ENCODE measurements at regions not wholly inside any gene's neighbourhood (a gene's known extent, or its start where the extent isn't known, plus 50 kb on each side); places are given as distances from the start of the nearest gene placed in this dataset.

DNA sequence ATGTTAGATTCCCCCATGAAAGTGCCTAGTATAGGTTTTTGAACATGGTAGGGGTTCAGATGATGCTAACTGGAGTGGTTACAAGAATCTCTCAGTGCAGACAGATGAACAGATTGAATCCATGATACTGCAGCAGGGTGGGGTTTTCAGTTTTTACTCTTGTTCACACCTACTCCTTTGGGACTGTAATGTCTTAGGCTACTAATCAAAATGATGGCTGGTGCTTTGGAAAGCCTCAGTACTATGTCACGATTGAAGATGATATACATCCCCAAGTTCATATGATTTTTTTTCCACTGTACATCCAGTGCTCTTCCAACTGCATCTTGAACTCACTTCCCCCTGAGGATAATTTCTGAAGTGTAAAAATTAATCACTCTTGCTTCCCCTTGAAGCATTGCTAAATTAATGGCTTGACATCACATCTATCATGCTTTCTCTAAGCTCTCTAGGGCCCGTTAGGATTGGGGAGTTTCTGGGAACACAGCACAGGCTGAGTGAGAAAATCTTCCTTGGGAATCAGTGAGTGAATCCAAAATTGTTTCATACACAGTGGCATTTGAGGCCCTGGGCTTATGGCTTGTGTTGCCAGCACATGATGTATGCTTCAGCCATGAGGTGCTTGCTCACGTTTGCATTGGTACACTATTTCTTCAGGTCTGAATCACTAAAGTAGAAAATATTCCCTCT, 115.0 kb upstream of the TPRG1 start:
- no peak overlapping the region for H3K4me3 ChIP-seq (ENCODE audit: low read length)
- H3K9me3 ChIP-seq (ENCODE audit: low read depth, low read length) = peaks cover 4% of the 10 kb centered on the region
- H3K27me3 ChIP-seq (ENCODE audit: insufficient read depth, low read length) = no peaks in the 10 kb centered on the region
- H3K4me1 ChIP-seq (ENCODE audit: insufficient read depth, low read length) = no peaks in the 10 kb centered on the region

DNA sequence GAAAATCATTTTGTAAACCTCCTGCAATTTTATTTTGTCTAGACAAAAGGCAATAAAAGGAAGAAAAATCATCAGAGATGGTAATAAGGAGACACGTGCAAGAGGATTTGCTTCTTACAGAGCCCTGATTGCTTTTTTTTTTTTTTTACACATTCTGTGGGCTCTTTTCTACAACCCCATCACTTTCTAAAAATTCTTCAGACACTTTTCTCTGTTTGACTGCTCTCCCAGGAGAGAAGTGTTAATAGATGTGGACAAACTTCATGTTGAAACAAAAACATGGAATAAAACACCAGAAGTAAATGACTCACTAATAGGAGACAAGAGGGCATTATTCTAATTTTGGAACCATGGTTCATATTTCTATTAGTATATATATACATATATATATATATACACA, 114.4 kb upstream of the TPRG1 start:
- peaks cover 10% of the 10 kb centered on the region for H3K9me3 ChIP-seq (ENCODE audit: low read depth, low read length)

DNA sequence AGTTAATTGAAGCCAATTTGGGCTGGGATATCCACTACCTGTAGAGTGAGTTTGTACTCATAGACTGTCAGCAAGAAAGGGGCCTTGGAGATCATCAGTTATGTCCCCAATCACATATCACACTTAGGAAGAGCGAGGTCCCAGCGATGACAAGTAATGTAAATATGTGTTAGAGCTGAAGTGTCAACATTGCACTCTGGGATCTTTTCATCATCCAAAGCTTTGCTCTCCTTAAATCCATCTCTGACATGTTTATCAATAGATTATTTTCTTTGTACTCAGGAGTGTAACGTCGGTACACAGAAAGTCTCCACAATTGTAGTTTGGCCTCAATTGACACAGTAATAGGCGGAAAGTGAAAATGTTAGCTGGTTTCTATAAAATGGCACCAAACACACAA, 113.7 kb upstream of the TPRG1 start:
- no peaks in the 10 kb centered on the region for H3K27me3 ChIP-seq (ENCODE audit: insufficient read depth, low read length)
- no peak overlapping the region for H3K4me3 ChIP-seq (ENCODE audit: low read length)
- H3K9me3 ChIP-seq (ENCODE audit: low read depth, low read length) = peaks cover 17% of the 10 kb centered on the region
- H3K4me1 ChIP-seq (ENCODE audit: insufficient read depth, low read length) = no peaks in the 10 kb centered on the region

More for the DNA sequence above, 114.4 kb upstream of the TPRG1 start:
- no peaks in the 10 kb centered on the region for H3K27me3 ChIP-seq (ENCODE audit: insufficient read depth, low read length)
- H3K4me1 ChIP-seq (ENCODE audit: insufficient read depth, low read length) = no peaks in the 10 kb centered on the region
- no peak overlapping the region for H3K4me3 ChIP-seq (ENCODE audit: low read length)

DNA sequence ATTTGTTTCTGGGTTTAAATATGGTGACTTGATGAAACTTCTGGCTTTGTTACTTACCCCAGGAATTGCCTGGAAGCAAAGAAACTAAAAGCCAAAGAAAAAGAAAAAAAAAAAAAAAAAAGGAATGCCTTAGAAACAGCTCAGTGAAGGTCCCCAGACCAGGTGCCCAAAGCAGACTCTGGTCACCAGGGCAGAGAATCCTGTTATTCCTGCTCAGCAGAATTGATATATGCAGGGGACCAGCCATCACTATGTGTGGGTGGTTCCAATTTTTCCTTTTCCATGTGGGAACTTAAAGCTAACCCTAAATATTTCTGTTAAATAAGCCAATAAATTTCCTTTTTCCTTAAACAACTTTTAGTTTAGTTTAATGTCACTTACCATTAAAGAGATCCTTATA, 100.8 kb upstream of the TPRG1 start:
- peaks cover 6% of the 10 kb centered on the region for H3K9me3 ChIP-seq (ENCODE audit: low read depth, low read length)
- H3K27me3 ChIP-seq (ENCODE audit: insufficient read depth, low read length) = no peaks in the 10 kb centered on the region
- H3K4me3 ChIP-seq (ENCODE audit: low read length) = no peak overlapping the region
- no peaks in the 10 kb centered on the region for H3K4me1 ChIP-seq (ENCODE audit: insufficient read depth, low read length)

GRCh38 chr3:189071446-189071845, 100.3 kb upstream of the TPRG1 start:
- Histone ChIP-seq H3K27me3 (ENCODE audit: insufficient read depth, low read length) (no peaks in the 10 kb centered on the region), H3K4me3 (ENCODE audit: low read length) (no peak overlapping the region), H3K4me1 (ENCODE audit: insufficient read depth, low read length) (no peaks in the 10 kb centered on the region), H3K9me3 (ENCODE audit: low read depth, low read length) (peaks cover 1% of the 10 kb centered on the region)

GRCh38 chr3:189076449-189076848, 95.3 kb upstream of the TPRG1 start:
- no peaks in the 10 kb centered on the region for H3K9me3 ChIP-seq (ENCODE audit: low read depth, low read length)
- no peaks in the 10 kb centered on the region for H3K4me1 ChIP-seq (ENCODE audit: insufficient read depth, low read length)
- no peaks in the 10 kb centered on the region for H3K27me3 ChIP-seq (ENCODE audit: insufficient read depth, low read length)
- H3K4me3 ChIP-seq (ENCODE audit: low read length) = no peak overlapping the region

GRCh38 chr3:189080745-189081144, 91.0 kb upstream of the TPRG1 start:
- no peaks in the 10 kb centered on the region for H3K4me1 ChIP-seq (ENCODE audit: insufficient read depth, low read length)
- no peak overlapping the region for H3K4me3 ChIP-seq (ENCODE audit: low read length)
- no peaks in the 10 kb centered on the region for H3K9me3 ChIP-seq (ENCODE audit: low read depth, low read length)
- H3K27me3 ChIP-seq (ENCODE audit: insufficient read depth, low read length) = no peaks in the 10 kb centered on the region

DNA sequence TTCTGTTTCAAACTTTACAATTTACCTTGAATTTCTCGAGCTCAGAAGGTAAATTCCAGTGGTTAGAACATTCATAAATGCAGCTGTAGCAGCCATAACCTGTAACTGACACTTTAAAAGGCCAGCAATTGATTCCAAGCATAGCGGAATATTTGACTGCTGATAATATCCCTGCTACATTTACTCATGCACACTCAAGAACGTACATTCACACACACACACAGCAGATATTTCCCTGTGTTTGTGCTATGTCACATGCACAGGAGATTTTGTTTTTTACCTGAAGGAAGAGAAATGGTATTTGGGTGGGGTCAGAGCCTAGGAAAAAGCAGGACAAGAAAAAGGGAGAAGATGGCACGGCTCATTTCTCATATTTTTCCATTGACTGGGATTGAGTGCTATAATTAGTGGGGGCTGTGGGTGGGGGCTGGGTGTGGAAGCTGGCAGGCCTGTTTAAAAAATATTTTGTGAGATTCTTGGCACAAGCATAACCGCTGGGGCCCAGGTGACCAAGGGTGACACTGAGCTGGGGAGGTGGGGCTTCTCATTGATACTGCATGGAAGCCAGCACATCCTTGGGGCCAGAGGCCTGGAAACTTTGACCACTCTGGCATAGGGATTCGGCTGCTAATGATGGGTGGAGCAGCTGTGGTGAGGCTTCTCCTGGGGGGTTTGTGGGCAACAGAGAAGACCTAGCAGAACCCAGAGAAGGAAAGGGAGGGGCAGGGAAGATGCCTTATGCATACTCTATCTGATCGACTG, 88.9 kb upstream of the TPRG1 start:
- Histone ChIP-seq H3K9me3 (ENCODE audit: low read depth, low read length) (no peaks in the 10 kb centered on the region), H3K27me3 (ENCODE audit: insufficient read depth, low read length) (no peaks in the 10 kb centered on the region), H3K4me3 (ENCODE audit: low read length) (no peak overlapping the region), H3K4me1 (ENCODE audit: insufficient read depth, low read length) (no peaks in the 10 kb centered on the region)

GRCh38 chr3:189084620-189085019, 87.2 kb upstream of the TPRG1 start:
- Histone ChIP-seq H3K9me3 (ENCODE audit: low read depth, low read length) (no peaks in the 10 kb centered on the region), H3K4me3 (ENCODE audit: low read length) (no peak overlapping the region), H3K4me1 (ENCODE audit: insufficient read depth, low read length) (no peaks in the 10 kb centered on the region), H3K27me3 (ENCODE audit: insufficient read depth, low read length) (no peaks in the 10 kb centered on the region)

DNA sequence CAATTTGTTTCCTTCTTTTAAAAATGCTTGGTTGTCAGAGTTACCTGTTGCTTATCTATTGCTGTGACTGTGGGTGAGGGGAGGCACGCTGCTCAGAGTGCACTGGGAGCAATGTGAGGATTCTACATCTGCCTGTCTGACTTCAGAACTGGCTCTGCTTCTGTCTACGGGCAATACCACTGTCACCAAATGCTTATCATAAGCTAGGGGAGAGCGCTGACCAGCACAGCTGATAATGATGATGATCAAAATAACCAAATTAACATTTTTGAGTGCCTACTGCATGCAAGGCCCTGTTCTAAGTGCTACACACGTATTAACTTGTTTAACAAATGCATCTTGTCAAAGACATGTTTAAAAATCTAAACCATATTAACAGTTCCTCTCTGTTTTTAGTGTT, 79.2 kb upstream of the TPRG1 start:
- H3K27me3 ChIP-seq (ENCODE audit: insufficient read depth, low read length) = no peaks in the 10 kb centered on the region
- H3K4me1 ChIP-seq (ENCODE audit: insufficient read depth, low read length) = no peaks in the 10 kb centered on the region
- H3K4me3 ChIP-seq (ENCODE audit: low read length) = no peak overlapping the region
- H3K9me3 ChIP-seq (ENCODE audit: low read depth, low read length) = no peaks in the 10 kb centered on the region

DNA sequence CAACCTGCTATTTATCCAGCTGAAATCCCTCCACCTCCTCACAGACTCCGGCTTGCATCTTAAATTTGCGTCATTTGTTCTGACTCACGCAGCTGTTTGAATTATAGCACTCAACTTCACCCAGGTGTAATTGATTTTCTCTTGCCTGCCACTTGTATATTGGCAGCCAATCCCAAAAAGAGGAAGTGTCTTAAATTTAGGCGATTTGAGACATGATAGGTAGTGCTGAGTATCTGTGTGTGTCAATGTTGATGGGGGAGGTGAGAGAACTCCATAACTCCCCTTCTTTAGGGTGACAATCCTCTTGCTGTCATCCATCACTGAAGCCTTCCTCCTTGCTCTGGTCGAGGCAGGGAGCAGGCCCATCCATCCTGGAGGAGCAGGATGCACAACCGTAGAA, 77.2 kb upstream of the TPRG1 start:
- Histone ChIP-seq H3K9me3 (ENCODE audit: low read depth, low read length) (no peaks in the 10 kb centered on the region), H3K4me1 (ENCODE audit: insufficient read depth, low read length) (no peaks in the 10 kb centered on the region), H3K27me3 (ENCODE audit: insufficient read depth, low read length) (no peaks in the 10 kb centered on the region), H3K4me3 (ENCODE audit: low read length) (no peak overlapping the region)

- Histone ChIP-seq H3K9me3 (ENCODE audit: low read depth, low read length) (no peaks in the 10 kb centered on the region), H3K4me1 (ENCODE audit: insufficient read depth, low read length) (no peaks in the 10 kb centered on the region), H3K27me3 (ENCODE audit: insufficient read depth, low read length) (no peaks in the 10 kb centered on the region), H3K4me3 (ENCODE audit: low read length) (no peak overlapping the region)
Measured at GRCh38 chr3:189096092-189096491, 75.7 kb upstream of the TPRG1 start.

DNA sequence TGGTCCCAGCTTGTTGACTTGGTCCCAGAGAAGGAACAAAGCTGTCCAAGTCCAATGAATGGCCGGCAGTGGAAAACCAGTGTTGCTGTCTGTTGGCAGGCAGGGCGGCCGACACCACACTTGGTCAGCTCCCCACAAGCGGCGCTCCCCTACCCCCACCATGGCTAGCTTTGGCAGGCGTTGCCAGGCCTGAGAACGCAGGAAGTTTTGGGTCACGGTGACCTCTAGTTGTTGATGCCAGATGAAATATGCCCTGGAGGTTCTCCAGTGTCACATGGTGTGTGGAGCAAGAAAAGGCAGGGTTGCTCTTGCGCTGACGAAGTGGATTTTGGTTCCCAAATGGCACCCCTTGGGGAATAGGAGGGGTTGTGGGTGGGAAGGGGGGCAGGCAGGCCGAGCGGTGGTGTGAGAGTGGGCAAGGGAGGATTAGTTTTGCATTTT, 72.7 kb upstream of the TPRG1 start:
- Histone ChIP-seq H3K9me3 (ENCODE audit: low read depth, low read length) (no peaks in the 10 kb centered on the region), H3K4me1 (ENCODE audit: insufficient read depth, low read length) (no peaks in the 10 kb centered on the region), H3K4me3 (ENCODE audit: low read length) (no peak overlapping the region), H3K27me3 (ENCODE audit: insufficient read depth, low read length) (no peaks in the 10 kb centered on the region)

DNA sequence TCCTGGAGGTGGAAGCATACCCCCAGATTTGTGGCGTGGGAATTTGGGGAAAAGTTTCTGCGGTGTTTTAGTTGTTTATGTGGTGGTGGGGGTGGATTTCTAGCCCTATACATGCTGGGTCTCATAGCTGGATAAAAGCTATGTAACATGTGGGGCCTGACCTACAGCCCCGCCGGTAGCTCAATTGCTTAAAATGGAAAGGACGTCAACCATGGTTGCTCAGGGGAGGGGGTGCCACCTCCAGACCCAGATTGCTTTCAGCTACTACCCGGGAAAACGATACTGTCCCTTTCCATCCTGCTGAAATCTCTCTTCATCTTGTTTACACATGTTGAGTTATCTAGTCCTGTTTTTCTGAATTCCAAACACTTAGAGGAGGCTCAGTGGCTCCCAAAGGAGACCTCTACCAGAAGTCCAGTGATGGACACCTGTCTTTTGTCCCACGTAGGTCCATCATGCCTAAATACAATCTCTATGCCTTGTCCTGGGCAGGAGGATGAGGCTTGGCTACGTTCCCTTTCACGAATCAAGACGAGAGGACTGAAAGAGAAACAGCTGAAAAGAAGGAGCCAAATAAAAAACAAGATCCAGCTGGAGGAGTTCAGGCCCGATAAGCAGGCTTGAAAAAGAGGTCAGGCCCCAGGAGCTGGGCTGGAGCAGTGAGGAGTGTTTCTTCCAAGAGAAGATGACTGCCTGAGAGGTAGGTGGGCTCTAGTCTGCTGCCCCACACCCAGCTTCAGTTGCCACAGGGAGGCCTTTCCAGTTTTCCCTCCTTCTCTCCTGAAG, 72.1 kb upstream of the TPRG1 start:
- Histone ChIP-seq H3K27me3 (ENCODE audit: insufficient read depth, low read length) (no peaks in the 10 kb centered on the region), H3K4me1 (ENCODE audit: insufficient read depth, low read length) (no peaks in the 10 kb centered on the region), H3K9me3 (ENCODE audit: low read depth, low read length) (no peaks in the 10 kb centered on the region), H3K4me3 (ENCODE audit: low read length) (no peak overlapping the region)

DNA sequence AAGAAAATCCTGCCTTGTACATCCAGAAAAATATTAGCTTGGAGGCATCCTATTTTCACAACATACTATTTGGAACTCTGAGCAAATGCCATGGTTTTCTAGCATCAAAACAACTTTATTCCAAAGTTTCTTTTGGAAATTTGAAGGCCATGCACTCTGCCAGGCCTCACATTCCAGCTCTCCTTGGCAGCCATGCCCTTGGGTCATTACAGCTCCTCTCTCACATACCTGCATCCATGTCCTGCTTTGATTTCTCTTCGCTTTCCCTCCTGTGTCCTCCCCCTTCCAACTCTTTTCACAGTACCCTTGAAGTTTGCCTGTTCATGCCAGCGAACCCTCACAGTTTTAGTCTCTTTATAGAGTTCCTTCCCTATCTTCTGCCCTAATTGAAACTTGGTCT, 70.9 kb upstream of the TPRG1 start:
- Histone ChIP-seq H3K27me3 (ENCODE audit: insufficient read depth, low read length) (no peaks in the 10 kb centered on the region), H3K4me1 (ENCODE audit: insufficient read depth, low read length) (no peaks in the 10 kb centered on the region), H3K9me3 (ENCODE audit: low read depth, low read length) (no peaks in the 10 kb centered on the region), H3K4me3 (ENCODE audit: low read length) (no peak overlapping the region)

Measured in mononuclear cell (primary cell).